ENCODE measurements at regions not wholly inside any gene's neighbourhood (a gene's known extent, or its start where the extent isn't known, plus 50 kb on each side); places are given as distances from the start of the nearest gene placed in this dataset.

DNA sequence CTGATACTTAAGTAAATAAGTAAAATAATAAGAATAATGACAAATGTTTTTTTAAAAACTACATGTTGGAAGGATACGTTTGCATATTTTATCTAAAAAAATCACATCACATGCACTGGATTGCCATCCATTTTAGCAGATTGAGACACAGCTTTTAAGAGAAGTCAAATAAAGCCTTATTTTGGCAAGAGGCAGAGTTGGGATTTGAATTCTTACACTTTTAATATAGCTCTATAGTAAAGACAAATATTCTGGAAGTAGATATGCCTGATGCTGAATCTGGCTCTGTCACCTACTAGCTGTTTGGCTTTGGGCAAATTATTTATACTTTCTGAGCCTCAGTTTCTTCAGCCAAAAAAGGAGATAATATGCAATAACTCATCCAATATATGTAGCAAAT, 386.4 kb downstream of the ETV1 start:
- no peak for TF ChIP-seq CTCF (IDR thresholded peaks at IDR 0.05; ENCODE audit: low read depth, low read length)
- TF ChIP-seq EZH2phosphoT487 (IDR thresholded peaks at IDR 0.05; ENCODE audit: low read depth) = no peak

Measured in OCI-LY3 (cell line).